Renal cortical epithelial cell (primary cell): ENCODE measurements at regions not wholly inside any gene's neighbourhood (a gene's known extent, or its start where the extent isn't known, plus 50 kb on each side); places are given as distances from the start of the nearest gene placed in this dataset.
"Not testable (repeated sequence)": the region's sequence is repeated elsewhere in the genome, so short reads cannot be mapped to it uniquely, and the experiment has no call there.

Experiments
- DNase-seq: peaks from one replicate; pipeline ENCODE4 v3.0.0-alpha.2; 2011; ENCODE audit warnings: low read depth

- DNase-seq, result no peak
These were observed 575.9 kb upstream of the PBX1 start for GRCh38 chr1:163983097-163983496.

- no peak for DNase-seq
These were observed 573.3 kb upstream of the PBX1 start for GRCh38 chr1:163985700-163986099.

GRCh38 chr1:163999131-163999530 is 559.9 kb upstream of the PBX1 start:
- no peak for DNase-seq

GRCh38 chr1:164006186-164006585 is 552.8 kb upstream of the PBX1 start:
- not testable (repeated sequence) for DNase-seq

GRCh38 chr1:164006621-164007020 is 552.4 kb upstream of the PBX1 start:
- no peak for DNase-seq

GRCh38 chr1:164017239-164017638 is 541.7 kb upstream of the PBX1 start:
- no peak for DNase-seq

- DNase-seq, result no peak
These were observed 538.6 kb upstream of the PBX1 start for GRCh38 chr1:164020391-164020790.

- no peak for DNase-seq
These were observed 537.2 kb upstream of the PBX1 start for GRCh38 chr1:164021813-164022212.

- DNase-seq, result no peak
These were observed 525.2 kb upstream of the PBX1 start for GRCh38 chr1:164033782-164034181.

- no peak for DNase-seq
These were observed 518.2 kb upstream of the PBX1 start for GRCh38 chr1:164040754-164041153.

GRCh38 chr1:164051782-164052181 is 507.2 kb upstream of the PBX1 start:
- no peak for DNase-seq

GRCh38 chr1:164054331-164054730 is 504.7 kb upstream of the PBX1 start:
- DNase-seq, result no peak

- DNase-seq, result no peak
These were observed 500.8 kb upstream of the PBX1 start for GRCh38 chr1:164058198-164058597.

- DNase-seq, result no peak
These were observed 497.5 kb upstream of the PBX1 start for GRCh38 chr1:164061528-164061927.

GRCh38 chr1:164064501-164064900 is 494.5 kb upstream of the PBX1 start:
- DNase-seq, result no peak

GRCh38 chr1:164071288-164071687 is 487.7 kb upstream of the PBX1 start:
- DNase-seq, result no peak

GRCh38 chr1:164086832-164087231 is 472.2 kb upstream of the PBX1 start:
- no peak for DNase-seq

- no peak for DNase-seq
These were observed 471.0 kb upstream of the PBX1 start for GRCh38 chr1:164087906-164088453.

- no peak for DNase-seq
These were observed 466.2 kb upstream of the PBX1 start for GRCh38 chr1:164092603-164093353.

GRCh38 chr1:164093543-164093942 is 465.4 kb upstream of the PBX1 start:
- no peak for DNase-seq

GRCh38 chr1:164101802-164102201 is 457.2 kb upstream of the PBX1 start:
- DNase-seq, result no peak

- DNase-seq, result no peak
These were observed 427.0 kb upstream of the PBX1 start for GRCh38 chr1:164131949-164132348.

GRCh38 chr1:164137273-164137925 is 421.6 kb upstream of the PBX1 start:
- no peak for DNase-seq
